GM18520 (cell line): ENCODE measurements at regions not wholly inside any gene's neighbourhood (a gene's known extent, or its start where the extent isn't known, plus 50 kb on each side); places are given as distances from the start of the nearest gene placed in this dataset.
"Not testable (repeated sequence)": the region's sequence is repeated elsewhere in the genome, so short reads cannot be mapped to it uniquely, and the experiment has no call there.

Source experiments
- ATAC-seq: cut with Tn5 transposase; IDR thresholded peaks from one replicate; pipeline ENCODE4 v1.9.1; 2021; ENCODE audit not compliant: unreplicated experiment

GRCh38 chr3:31179768-31180167, 285.3 kb upstream of the GADL1 start:
- ATAC-seq: no peak

DNA sequence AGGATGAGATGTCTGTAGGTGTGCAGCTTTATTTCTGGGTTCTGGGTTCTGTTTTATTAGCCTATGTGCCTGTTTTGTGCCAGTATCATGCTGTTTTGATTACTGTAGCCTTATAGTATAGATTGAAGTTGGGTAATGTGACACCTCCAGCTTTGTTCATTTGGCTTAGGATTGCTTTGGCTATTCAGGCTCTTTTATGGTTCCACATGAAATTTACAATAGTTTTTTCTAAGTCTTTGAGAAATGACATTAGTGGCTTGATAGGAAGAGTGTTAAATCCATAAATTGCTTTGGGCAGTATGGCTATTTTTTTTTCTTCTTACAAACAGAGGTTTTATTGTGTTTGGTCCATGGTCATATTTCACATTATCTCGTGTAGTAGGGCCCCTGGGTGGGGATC, 285.8 kb upstream of the GADL1 start:
- no peak for ATAC-seq

DNA sequence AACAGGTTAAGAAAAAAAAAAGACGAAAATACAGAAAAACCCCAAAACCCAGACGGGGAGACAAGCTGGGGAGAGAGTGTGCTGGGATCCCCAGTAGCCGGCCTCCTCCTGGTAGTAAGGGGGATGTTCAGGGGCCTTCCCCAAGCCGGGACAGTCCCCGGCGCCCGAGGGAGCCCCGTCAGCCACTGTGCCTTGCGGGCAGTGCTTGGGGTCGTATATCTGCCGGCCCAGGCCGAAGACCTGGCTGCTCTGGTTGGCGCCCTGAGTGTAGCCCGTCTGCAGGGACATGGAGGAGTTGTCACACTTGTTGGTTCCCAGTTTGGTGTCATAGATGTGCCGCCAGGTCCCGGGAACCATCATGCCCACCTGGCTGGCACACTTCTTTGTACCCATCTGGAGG, 287.2 kb upstream of the GADL1 start:
- ATAC-seq: no peak

- no peak for ATAC-seq
Observed at GRCh38 chr3:31182661-31183060, 288.2 kb upstream of the GADL1 start.

- ATAC-seq: no peak
Observed at GRCh38 chr3:31184261-31185061, 290.0 kb upstream of the GADL1 start.

DNA sequence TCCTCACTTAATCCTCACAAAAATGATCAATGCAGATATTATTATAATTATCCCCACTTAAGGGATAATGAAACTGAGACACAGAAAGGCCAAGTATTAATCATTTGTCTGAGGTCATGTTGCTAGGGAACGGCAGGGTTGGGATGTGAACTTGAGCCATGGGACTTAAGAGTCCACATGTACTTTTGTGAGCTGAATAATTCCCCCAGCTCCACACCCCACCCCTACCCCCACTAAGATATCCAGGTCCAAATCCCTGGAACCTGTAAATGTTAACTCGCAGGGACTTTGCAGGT, 290.5 kb upstream of the GADL1 start:
- no peak for ATAC-seq

GRCh38 chr3:31186041-31186440, 291.6 kb upstream of the GADL1 start:
- no peak for ATAC-seq

GRCh38 chr3:31187380-31187779, 292.9 kb upstream of the GADL1 start:
- no peak for ATAC-seq

DNA sequence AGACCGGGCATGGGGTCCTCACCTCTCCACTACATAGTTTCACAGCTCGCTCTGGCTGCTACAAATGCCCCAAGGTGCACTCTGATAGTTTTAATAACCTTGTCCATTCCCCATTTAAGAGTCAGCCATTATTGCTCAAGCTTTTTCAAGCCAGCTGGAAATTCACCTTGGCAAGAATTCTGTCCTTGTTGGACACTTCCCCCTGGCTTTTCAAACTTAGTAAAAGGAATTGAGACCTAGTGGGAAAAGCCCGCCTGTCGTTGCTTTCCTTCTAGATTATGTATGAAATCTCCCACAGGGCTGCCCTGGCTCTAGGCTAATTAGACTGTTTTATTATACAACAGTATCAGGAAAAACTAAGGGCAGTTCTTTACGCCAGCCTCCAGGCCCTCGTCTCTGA, 293.7 kb upstream of the GADL1 start:
- no peak for ATAC-seq

DNA sequence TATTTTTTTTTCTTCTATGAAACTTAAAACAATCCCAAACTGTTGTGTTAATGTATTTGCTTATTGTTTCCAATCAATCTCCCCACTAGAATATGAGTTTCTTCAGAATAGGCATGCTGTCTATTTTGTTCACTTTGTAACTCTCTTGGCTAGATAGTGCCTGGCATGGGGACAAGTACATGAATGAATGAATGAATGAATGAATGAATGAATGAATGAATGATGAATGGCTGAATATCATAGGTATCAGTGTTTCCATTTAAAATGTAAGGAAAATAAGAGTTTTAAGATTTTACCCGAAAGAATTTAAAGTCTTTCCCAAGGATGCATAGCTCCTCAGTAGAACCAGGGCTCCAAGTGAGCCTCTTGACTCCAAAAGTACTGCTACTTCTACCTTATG, 294.9 kb upstream of the GADL1 start:
- ATAC-seq: no peak

GRCh38 chr3:31189971-31190370, 295.5 kb upstream of the GADL1 start:
- no peak for ATAC-seq

DNA sequence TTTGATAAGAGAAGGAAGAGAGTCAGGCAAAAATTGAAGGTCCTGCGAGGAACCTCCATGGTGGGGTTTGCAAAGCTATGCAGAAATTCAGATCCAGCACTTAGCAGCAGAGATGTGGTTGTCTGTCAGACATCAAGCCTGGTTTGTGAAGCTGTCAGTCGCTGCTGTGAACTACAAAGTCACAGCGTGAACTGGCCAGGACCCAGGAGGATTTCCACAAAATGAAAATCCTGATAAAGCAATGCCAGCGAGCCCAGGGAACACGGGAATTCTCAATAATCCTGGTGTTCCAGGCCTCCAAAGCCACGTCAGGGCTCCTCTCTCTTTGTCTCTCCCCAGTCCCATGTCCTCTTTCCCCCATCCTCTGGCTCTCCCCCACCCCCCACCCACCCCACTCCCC, 296.9 kb upstream of the GADL1 start:
- ATAC-seq: no peak

DNA sequence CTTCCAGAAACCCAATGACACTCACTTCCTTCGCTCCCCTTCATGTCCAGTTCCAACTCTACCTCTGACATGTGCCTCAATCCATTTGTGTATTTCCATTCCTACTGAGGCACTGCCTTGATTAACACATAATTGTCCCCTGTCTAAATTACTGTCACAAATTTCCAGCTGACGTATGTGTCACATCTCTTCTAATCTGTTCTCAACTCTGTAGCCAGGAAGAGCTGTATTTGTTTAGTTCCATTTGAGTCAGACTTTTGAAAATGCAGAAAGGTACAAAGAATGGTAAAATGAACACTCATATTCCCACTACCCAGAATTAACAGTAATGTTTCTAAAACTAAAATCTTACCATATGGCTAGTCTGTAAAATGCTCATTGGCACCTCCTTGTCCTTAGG, 299.0 kb upstream of the GADL1 start:
- no peak for ATAC-seq

GRCh38 chr3:31193871-31194270, 299.4 kb upstream of the GADL1 start:
- ATAC-seq: no peak

DNA sequence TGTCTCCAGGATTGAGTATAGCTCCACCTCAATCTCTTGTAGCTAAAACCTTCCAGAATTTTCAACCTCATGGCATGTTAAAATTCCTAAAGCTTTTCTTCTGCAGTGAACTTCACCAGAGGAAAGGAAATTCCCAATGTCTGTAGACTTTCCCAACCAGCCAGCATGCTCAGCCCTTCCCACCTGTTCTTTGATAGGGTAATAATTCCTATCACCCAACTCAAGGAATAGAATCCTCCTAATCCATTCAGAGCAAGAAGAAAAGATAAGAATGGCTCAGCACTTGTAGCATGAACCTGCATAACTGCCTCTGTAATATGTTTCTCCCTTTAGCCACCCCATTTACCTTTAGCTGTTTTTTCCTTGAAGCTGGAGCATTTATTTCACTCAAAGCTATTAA, 301.8 kb upstream of the GADL1 start:
- no peak for ATAC-seq

- no peak for ATAC-seq
Observed at GRCh38 chr3:31196881-31197364, 302.5 kb upstream of the GADL1 start.

GRCh38 chr3:31197941-31198340, 303.5 kb upstream of the GADL1 start:
- no peak for ATAC-seq

GRCh38 chr3:31198890-31199289, 304.4 kb upstream of the GADL1 start:
- no peak for ATAC-seq

GRCh38 chr3:31203960-31204795, 309.7 kb upstream of the GADL1 start:
- no peak for ATAC-seq

DNA sequence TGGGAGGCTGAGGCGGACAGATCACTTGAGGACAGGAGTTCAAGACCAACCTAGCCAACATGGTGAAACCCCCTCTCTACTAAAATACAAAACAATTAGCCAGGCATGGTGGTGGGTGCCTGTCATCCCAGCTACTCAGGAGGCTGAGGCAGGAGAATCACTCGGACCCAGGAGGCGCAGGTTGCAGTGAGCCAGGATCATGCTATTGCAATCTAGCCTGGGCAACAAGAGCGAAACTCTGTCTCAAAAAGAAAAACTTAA, 310.3 kb upstream of the GADL1 start:
- ATAC-seq: not testable (repeated sequence)

DNA sequence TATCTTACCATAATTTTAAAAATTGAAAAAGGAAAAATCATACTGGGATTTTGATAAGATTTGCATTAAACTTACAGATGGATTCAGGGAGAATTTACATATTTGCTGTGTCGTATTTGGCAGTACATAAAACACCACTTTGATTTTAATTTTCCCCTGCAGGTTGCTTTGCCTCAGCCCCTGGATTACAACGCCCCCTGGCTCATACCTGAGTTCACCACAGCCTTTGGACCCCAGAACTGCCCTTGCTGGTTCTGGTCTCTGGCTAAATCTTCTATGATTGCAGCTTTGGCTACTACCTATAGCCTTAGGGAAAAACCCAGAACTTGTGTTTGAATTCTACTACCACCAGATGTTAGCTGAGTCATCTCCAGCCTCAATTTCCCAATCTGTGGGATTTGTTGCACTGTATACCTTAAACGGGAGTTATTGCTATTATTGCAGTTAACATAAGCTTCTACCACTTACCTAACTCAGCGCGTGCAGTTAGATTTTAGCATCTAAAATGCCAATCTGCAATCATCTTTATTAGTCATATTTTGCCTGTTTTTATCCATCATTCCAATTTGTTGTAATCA, 315.7 kb upstream of the GADL1 start:
- no peak for ATAC-seq

GRCh38 chr3:31213869-31214486, 318.7 kb upstream of the STT3B start:
- ATAC-seq: no peak
